Type B pancreatic cell (in vitro differentiated cells): ENCODE measurements at regions not wholly inside any gene's neighbourhood (a gene's known extent, or its start where the extent isn't known, plus 50 kb on each side); places are given as distances from the start of the nearest gene placed in this dataset.

Source experiments
- DNase-seq: peaks from one replicate; pipeline ENCODE4 v3.0.0; 2021; ENCODE audit warnings: mixed read lengths; ENCODE audit not compliant: unreplicated experiment; ENCODE audit errors: extremely low spot score
- H3K27ac Mint-ChIP-seq: 2 replicates; pipeline ENCODE4 v1.8.0; 2021; ENCODE audit warnings: mild to moderate bottlenecking, mixed read lengths
- H3K27me3 Mint-ChIP-seq: 2 replicates; pipeline ENCODE4 v1.8.0; 2021; ENCODE audit warnings: mixed read lengths
- H3K36me3 Mint-ChIP-seq: 2 replicates; pipeline ENCODE4 v1.8.0; 2021; ENCODE audit warnings: mixed read lengths
- H3K4me1 Mint-ChIP-seq: one replicate; pipeline ENCODE4 v1.8.0; 2021; ENCODE audit warnings: mixed read lengths; ENCODE audit not compliant: unreplicated experiment
- H3K4me3 Mint-ChIP-seq: 2 replicates; pipeline ENCODE4 v1.8.0; 2021; ENCODE audit warnings: mild to moderate bottlenecking, mixed read lengths
- H3K9me3 Mint-ChIP-seq: 2 replicates; pipeline ENCODE4 v1.8.0; 2021; ENCODE audit warnings: mixed read lengths
- TF ChIP-seq, protein P1 (sequence below): fragments of 200-600 bp; sonication (generic); conservative IDR thresholded peaks from 2 replicates; pipeline ENCODE4 v1.5.0; 2021; ENCODE audit warnings: antibody characterized with exemption, mild to moderate bottlenecking

DNA sequence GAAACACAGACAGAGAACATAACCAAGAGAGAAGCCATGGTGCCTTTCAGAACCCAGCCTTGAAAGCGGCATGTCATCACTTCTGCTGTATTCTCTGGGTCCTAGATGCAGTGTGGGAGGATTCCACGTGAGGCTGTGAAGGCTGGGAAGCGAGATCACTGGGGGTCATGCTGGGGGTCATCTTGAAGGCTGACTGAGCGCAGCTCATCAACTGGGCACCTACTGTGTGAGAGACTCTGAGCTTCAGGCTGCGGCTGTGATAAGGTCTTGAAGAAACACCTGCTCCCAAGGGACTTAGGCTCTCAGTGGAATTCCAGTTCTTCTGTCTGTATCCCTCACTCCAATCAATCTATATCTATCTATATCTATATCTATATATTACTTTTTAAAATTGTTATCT lies 91.8 kb upstream of the KLF13 start:
- peaks cover 7% of the 10 kb centered on the region for H3K4me1 Mint-ChIP-seq
- H3K4me3 Mint-ChIP-seq, result no peak overlapping the region
- no peak overlapping the region for H3K27ac Mint-ChIP-seq
- no peaks in the 10 kb centered on the region for H3K9me3 Mint-ChIP-seq
- no peak for DNase-seq
- TF ChIP-seq, protein P1, sequence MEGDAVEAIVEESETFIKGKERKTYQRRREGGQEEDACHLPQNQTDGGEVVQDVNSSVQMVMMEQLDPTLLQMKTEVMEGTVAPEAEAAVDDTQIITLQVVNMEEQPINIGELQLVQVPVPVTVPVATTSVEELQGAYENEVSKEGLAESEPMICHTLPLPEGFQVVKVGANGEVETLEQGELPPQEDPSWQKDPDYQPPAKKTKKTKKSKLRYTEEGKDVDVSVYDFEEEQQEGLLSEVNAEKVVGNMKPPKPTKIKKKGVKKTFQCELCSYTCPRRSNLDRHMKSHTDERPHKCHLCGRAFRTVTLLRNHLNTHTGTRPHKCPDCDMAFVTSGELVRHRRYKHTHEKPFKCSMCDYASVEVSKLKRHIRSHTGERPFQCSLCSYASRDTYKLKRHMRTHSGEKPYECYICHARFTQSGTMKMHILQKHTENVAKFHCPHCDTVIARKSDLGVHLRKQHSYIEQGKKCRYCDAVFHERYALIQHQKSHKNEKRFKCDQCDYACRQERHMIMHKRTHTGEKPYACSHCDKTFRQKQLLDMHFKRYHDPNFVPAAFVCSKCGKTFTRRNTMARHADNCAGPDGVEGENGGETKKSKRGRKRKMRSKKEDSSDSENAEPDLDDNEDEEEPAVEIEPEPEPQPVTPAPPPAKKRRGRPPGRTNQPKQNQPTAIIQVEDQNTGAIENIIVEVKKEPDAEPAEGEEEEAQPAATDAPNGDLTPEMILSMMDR, result no peak
- no peaks in the 10 kb centered on the region for H3K27me3 Mint-ChIP-seq
- H3K36me3 Mint-ChIP-seq, result no peaks in the 10 kb centered on the region

DNA sequence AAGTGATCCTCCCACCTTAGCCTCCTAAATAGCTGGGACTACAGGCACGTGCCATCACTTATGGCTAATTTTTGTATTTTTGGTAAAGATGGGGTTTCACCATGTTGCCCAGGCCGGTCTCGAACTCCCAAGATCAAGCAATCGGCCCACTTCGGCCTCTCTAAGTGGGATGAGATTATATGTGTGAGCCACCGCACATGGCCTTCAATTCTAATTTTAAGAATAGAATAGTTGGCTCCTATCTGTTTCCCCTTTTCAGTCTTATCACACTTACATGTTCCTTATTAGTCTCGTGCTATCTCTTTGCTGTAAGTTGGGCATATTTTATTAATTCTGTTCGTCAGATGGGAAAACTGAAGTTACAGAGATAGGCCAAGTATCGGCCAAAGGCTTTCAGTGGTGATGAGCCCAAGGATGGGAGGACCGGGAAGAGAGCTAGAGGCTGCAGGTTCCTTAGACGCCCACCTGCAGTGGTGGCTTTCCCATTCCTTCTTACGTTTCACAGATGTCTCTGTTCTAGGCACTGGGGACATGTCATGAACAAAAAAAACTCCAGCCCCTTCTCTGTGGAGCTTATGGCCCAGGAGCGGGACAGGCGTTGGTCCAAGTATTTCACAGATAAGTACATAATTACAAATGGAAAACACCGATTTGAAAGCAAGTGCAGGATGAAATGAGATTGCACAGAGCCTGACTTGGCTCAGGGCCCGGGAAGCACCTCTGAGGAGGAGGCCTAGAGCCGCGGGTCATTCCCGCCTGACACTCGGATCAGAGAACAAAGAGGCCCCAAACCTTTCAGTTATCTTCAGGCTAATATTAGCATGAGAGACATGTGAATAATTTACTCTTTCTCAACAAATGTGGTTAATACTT lies 91.1 kb upstream of the KLF13 start:
- TF ChIP-seq, protein P1, result no peak
- Mint-ChIP-seq H3K27ac (no peak overlapping the region), H3K9me3 (no peaks in the 10 kb centered on the region), H3K4me3 (no peak overlapping the region), H3K27me3 (no peaks in the 10 kb centered on the region), H3K4me1 (peaks cover 7% of the 10 kb centered on the region), H3K36me3 (no peaks in the 10 kb centered on the region)
- DNase-seq, result no peak

DNA sequence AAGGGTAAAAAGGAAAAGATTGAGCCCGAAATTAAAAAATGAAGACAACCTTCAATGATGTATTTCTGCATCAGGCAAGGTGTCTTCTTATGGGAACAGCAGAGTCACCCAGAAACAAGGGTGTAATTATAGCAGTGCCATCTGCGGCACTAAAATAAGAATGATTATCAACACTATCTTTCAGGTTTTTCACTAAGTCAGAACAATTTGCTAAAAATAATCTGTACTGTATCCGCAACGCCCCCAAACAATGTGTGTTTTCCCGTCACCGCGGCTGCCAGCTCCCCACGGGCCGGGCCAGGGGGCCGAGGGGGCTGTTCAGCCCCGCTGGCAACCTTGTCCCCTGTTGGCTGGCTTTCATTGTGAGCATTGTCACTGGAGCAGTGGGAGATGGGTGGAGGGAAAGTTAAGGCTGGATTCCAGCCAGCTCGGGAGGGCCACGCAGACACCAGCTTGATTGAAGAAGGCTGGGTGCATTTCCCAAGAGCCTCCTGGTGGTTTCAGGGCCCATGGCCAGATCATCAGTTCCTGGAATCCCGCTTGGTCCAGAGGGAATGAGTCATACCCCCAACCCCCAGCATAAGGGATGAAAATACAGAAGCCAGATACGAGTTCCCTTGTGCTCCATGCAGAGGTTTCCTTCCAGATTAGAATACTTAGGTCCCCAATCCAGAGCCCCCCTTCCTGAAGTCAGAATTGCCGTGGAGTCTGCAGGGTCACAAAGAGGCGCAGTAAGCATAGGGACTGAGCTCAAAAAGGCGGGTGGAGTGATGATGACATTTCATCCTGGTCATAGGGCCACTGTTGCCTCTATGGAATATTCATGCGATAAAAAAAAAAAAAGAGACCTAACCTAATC lies 90.2 kb upstream of the KLF13 start:
- H3K27me3 Mint-ChIP-seq, result no peaks in the 10 kb centered on the region
- DNase-seq, result no peak
- H3K4me1 Mint-ChIP-seq, result peaks cover 7% of the 10 kb centered on the region
- no peak overlapping the region for H3K4me3 Mint-ChIP-seq
- no peaks in the 10 kb centered on the region for H3K9me3 Mint-ChIP-seq
- TF ChIP-seq, protein P1, result no peak
- no peaks in the 10 kb centered on the region for H3K36me3 Mint-ChIP-seq
- H3K27ac Mint-ChIP-seq, result no peak overlapping the region

DNA sequence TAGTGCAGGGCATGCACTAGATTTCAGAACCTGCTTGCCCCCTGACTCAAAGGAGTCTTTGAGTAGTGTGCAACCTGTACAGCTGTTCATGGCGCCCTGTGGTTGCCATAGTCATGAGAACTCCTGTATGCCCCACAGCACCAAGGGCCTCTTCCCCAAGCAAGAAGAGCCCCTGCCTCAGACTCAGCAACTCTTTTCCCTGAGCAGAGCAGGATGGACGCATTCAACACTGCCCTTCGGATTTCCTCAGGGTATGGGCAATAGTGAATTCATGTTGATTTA lies 89.7 kb upstream of the KLF13 start:
- Mint-ChIP-seq H3K4me1 (peaks cover 7% of the 10 kb centered on the region), H3K27ac (no peak overlapping the region), H3K4me3 (no peak overlapping the region), H3K9me3 (no peaks in the 10 kb centered on the region), H3K27me3 (no peaks in the 10 kb centered on the region), H3K36me3 (no peaks in the 10 kb centered on the region)
- TF ChIP-seq, protein P1, result no peak
- no peak for DNase-seq

DNA sequence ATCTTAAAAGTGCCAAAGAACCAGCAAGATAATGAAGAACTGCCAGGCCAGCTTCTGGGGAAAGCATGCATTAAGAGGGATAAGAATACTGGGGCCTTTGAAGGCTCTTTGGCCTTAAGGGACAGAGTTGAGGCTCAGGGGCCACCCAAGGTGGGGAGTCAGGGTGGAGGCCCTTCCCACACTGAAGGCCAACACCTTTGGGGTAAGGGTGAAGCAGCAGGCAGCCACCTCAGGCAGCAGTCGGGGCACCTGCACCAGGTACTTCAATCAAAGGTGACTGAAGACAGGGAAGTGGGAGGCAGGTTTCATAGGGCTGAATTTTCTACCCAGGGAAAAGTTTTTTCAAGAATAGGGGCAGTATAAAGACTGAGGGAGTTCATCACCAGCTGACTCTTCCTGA lies 87.7 kb upstream of the KLF13 start:
- TF ChIP-seq, protein P1, result no peak

More for the DNA sequence above, 87.7 kb upstream of the KLF13 start:
- DNase-seq, result no peak
- Mint-ChIP-seq H3K27ac (no peak overlapping the region), H3K27me3 (no peaks in the 10 kb centered on the region), H3K4me1 (peaks cover 7% of the 10 kb centered on the region), H3K4me3 (no peak overlapping the region), H3K9me3 (no peaks in the 10 kb centered on the region), H3K36me3 (no peaks in the 10 kb centered on the region)
